DMS153 (cell line): ENCODE measurements at regions not wholly inside any gene's neighbourhood (a gene's known extent, or its start where the extent isn't known, plus 50 kb on each side); places are given as distances from the start of the nearest gene placed in this dataset.
A peak's percentile ranks its signal among the peaks of the same experiment; 100 is the strongest.
"Not testable (repeated sequence)": the region's sequence is repeated elsewhere in the genome, so short reads cannot be mapped to it uniquely, and the experiment has no call there.

Experiments
- DNase-seq: peaks from one replicate; lab custom pipeline; 2025; lab: John Stamatoyannopoulos, UW

DNA sequence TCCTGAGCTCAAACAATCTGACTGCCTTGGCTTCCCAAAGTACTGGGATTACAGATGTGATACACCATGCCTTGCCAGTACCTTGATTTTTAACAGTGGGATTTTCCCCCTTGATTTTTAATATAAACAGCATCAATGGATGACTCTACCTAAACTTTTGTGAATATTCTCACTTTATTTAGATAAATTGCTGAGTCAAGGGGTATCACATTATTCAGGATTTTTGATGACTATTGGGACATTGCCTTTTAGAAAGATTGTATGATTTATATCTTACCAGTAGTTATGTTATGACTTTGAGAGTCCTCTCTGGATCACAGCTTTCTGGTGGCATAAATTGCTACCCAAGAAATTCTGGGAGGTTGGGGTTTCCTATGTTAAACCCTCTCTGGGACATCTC is 112.5 kb upstream of the SPAG17 start:
- no peak for DNase-seq

DNA sequence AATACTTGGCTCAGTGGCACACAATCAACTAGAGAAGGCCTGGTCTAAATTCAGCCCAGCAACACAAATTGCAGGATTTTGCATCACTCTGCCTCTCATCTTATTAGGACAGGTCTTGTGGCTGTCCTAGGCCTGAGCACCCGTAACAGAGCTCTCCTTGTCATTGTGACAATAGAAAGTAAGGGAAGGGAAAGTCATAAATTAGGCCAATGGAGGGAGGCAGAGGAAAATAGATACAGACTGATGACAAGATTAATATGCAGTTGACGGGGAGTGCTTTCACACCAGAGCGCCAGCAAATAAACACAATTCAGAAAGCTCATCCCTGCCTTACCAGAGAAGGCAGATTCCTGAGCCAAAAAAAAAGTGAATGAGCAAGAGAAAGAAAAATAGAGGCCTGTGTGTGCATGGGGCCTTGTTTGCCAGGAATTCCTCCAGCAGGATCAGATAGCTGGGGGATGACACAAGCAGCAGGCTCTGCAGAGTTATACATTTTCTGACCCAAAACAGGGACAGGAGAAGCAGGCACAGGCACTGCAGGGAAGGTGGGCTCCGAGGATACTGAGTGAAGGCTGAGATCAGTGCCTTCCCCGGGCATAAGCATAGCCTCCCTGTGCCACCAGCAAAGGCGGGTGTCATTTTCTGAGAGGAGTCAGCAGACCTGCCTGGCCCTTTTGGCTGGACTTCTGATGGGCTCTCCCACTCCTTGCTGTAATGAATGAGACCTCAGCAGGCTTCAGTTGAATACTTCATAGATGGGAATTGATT is 110.0 kb upstream of the SPAG17 start:
- DNase-seq, result peak; percentile 19

DNA sequence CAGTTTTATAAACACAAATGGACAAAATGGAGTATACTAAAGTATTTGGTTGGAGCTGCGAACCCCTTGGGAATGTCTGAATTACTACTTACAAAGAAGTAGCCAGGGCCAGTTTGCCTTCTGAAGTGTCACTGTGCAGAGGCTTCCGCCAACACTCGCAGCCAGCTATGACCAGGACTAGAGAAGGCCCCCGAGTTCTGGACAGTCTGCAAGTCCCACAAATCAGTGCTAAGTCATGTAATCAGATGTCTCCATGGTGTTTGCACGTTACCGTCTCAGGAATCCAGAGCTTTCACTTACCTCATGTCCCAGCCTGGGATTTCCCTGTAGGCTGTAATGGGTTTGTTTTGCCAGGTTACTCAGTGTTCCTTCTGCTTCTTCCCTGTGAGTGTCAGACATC is 106.6 kb upstream of the SPAG17 start:
- no peak for DNase-seq

DNA sequence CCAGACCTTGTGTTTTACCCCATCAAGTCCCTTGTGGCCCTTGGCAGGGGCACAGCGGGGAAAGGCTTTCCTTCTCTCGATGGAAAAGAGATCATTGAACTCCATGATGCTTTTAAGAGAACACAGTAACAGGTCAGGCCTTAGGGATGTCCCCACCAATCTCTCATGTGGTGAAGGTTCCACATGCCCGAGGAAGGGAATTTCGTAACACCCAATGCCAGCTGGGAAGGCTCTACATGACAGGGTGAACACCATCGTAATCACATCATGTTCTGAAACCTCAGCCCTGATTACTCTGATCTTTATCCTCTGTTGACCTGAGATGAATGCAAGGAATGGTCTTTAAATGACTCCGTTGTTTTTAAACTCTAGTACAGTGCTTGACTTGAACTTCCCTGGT is 105.5 kb upstream of the SPAG17 start:
- DNase-seq, result no peak

DNA sequence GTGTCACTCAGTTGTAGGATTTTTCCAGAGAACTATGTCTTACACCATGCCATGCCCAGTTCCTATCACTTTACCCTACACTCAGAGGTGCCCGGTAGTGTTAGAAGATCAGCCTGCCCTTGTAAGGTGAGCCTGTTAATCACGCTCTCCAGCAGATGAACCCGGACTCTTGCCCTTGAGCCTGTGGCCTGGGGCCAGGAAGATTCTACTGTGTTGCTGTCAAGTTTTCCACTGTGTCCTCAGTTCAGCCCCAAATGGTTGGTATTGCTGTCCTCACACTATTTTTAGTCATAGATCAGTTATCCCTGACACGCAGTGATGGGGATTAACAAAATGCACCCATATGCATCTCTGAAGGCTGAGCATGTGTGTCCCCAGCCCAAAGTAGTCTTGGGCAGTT is 105.0 kb upstream of the SPAG17 start:
- no peak for DNase-seq

DNA sequence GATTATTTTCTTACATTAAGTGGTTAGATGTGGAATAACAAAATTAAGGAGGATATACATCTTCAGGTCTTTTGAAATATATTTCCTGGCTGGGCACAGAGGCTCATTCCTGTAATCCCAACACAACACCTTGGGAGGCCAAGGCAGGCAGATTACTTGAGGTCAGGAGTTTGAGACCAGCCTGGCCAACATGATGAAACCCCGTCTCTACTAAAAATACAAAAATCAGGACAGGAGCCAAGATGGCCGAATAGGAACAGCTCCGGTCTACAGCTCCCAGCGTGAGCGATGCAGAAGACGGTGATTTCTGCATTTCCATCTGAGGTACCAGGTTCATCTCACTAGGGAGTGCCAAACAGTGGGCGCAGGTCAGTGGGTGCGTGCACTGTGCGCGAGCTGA is 95.6 kb upstream of the SPAG17 start:
- DNase-seq, result not testable (repeated sequence)

DNA sequence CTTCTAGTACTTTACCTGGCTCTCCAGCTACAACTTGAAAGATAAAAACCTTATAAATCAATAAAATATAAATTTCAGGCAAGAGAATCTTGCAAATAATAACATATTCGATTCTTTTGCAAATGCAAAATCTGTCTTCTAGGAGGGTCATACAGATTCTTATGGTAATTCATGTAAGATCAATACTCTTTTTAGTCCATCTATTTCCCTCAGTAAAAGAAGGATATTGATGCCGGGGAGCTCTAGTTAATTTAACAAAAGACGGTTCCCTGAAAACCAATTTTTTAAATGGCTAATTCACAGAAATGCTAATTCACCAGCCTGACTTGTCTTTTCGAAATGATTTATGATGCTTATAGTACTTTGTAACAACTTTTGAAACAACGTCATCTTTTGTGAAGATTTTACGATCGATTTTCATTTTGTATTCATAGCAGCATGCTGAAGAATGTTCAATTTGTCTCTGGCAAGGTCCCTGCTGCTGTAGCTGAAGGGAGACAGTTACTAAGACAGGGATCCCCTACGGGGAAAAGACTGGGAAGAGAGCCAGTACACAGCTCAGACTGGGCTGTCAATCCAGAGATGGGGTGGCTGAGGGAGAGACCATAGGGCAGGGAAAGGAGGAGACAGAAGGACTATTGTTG is 90.6 kb upstream of the SPAG17 start:
- no peak for DNase-seq

DNA sequence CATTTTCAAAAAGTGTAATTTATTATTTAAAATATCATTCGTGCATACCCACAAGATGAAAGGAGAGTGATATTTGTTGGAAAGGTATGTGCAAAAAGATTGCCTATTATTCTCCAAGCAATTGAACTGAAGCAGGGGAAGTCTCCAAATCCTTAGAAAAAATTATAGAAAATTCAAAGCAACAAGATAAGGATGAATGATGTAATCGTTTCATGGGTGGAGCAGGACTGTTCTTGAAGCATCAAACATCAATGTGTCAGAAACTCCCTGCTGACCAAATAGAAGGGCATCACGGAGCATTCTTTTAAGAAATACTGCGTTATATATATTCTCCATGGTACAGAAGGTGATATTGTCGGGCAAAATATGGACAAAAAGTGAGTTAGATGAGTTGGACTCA is 87.9 kb upstream of the SPAG17 start:
- no peak for DNase-seq

DNA sequence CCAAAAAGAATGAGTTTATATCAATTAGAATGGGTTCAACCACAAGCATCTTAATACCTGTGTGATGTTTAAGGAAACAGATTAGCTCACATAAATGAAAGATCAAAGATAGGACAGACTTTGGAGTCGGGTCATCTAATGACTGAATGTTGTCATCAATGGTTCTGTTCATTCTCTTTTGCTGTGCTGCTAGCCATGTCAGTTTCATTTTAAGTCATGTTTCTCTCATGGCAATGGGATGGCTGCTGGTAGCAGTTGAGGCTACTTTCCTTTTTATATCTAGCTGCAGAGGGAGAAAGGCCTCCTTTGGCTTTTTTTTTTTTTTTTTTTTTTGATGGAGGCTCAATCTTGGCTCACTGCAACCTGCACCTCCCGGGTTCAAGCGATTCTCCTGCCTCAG is 86.9 kb upstream of the SPAG17 start:
- DNase-seq, result no peak

DNA sequence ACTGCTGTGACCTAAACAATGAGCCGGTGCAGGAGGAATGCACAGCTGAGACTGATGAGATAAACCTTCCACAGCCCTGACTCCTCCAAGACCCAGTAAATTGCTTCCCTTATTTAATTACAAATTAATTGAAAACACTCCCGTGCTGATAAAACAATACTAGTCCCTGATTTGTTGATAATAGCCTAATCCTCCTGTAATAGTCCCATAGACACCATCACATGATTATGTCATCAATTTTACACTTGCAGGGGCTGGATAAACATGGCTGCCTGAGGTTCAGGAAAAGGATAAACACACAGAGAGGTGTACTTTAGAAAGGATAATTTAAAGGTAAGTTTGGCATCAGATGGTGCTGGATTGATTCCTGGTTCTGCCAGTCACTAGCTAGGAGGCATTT is 84.6 kb upstream of the SPAG17 start:
- no peak for DNase-seq

DNA sequence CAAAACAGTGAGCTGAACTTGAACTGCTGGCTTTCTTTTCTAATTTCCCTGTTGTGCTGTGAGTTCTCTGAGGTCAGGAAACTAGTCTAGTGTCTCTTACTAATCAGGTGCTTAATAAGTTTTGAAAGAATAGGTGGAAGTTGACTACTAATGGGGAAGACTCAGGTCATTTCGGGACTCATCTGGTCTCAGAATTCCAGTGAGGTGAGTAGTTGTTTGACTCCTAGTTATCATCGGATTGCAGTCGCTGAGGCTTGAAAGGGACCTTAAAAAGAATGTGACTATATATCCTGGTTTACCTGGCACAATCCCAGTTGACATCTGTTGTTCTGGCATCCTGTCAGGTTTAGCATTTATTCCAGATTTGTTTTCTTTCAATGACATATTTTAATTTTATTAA is 81.4 kb upstream of the SPAG17 start:
- DNase-seq, result no peak

DNA sequence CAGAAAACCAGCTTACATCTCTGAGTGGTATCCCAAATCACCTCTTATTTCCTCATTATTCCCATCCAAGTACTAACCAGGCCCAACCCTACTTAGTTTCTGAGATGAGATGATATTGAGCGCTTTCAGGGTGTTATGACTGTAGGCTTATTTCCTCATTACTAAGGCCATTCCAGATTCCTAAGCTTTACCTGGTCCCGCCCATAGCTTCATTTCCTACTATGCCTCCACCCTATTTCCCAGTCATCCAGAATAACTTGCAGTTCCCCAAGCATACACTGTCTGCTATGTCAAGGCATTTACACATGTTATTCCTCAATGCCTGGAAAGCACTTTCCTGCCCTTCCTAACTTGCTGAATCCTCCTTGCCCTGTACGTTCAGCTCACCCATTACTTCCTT is 79.3 kb upstream of the SPAG17 start:
- no peak for DNase-seq

DNA sequence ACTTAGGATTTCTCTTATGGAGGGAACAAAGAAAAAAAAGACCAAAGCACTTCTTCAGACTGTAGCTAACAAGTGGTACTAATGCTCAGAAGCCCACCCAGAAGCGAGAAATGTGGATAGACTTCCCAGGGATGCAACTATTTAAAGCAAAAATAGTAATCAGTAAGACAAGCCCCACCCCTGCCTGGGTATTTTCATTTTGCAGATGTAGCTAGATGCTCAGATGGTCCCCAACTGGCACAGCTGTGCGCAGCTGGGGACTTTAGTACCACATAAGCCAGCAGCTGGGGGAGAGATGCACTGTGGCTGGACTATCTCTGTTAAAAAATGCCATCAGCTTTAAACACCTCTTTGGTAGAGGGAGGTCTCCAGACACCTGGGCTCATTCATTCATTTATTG is 77.8 kb upstream of the SPAG17 start:
- DNase-seq, result no peak

DNA sequence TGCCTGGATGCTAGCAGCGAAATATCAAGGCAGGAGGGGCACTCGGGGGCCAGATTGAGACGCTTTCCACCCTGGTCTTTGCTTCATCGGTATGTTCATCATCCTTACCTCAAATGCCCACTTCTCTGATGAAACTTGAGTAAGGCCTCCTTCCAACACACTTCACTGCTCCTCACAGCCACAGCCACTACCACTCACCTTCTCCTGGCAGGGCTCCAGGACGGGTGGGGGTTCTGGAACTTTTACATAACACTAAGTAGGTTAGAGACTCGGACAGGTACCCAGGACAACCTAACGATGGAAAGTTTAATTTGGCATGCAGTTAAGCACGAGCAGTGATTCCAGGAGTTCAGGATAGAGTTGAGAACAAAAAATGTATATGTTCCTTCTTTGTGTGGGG is 73.9 kb upstream of the SPAG17 start:
- DNase-seq, result no peak

DNA sequence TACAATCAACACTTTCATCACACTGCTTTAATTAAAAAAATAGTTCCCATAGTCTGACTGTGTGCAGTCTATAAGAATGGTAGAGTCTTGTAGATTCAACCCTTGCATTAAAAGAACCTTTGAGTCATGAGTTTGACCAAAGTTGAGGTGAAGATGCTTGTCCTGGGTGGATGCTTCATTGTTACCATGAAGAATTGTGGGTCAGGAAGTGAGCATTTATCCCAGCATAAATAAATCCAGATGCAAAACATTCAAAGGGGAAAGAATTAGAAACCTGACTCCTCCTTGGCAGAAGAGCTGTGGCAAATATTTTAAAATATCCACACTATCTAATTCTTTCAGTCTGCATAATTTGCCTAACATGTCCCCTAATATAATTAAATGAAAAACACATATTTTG is 72.9 kb upstream of the SPAG17 start:
- no peak for DNase-seq

DNA sequence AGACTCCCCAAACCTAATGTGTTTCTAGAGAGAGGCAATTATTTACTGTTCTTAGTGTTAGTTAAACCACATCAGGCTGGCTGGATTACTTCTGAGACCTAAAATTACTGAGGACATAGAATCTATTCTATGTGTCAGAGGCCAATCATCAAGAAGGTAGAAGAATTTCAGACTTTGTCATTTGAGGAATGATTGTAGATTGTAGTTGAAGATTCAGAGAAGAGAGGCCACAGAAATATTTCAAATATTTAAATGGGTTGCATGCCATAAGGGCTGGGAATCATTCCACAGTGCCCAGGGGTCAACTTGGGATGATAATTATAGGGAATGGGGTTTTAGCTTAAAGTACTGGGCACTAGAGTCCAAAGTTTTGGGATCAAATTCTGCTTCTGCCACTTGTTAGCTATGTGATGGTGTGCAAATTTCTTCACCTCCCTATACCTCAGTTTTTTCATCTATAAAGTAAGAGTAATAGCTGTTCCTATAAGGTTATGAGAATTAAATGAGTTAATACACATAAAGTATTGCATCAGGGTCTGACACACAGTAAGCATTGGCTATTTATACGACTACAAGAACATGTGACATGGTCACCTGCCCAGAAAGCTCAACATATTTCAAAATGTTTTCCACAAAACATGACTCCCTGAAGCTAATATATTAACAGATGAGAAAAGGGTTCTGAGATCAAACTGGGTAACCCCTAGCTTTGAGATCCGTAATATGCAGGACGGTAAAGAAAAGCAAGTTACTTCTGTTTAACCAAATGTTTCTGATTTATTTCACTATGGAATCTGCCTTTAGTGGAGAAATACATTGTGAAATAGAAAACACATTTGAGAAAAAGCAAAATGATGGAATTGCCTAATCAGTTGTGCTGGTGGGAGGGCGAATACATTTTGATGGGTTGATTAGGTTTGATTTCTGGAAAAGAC is 69.7 kb upstream of the SPAG17 start:
- DNase-seq, result no peak

DNA sequence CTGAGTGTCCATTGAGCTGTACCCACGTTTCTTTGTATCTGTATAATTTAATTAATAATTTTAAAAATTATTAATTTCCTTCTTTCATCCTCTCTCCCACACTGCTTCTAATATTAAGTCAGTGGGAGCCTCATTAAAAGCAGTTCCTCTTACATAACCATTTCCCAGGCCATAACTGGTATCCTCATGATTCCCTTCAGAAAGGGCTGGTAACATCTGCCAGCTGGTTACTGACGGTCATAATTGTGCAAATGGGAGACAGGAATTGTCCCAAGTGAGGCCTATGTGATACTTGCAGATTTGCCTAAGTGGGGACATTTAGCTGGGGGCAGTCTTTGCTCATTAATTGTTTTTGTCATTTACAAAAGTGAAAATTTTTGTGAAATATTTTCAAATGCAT is 69.0 kb upstream of the SPAG17 start:
- DNase-seq, result no peak

DNA sequence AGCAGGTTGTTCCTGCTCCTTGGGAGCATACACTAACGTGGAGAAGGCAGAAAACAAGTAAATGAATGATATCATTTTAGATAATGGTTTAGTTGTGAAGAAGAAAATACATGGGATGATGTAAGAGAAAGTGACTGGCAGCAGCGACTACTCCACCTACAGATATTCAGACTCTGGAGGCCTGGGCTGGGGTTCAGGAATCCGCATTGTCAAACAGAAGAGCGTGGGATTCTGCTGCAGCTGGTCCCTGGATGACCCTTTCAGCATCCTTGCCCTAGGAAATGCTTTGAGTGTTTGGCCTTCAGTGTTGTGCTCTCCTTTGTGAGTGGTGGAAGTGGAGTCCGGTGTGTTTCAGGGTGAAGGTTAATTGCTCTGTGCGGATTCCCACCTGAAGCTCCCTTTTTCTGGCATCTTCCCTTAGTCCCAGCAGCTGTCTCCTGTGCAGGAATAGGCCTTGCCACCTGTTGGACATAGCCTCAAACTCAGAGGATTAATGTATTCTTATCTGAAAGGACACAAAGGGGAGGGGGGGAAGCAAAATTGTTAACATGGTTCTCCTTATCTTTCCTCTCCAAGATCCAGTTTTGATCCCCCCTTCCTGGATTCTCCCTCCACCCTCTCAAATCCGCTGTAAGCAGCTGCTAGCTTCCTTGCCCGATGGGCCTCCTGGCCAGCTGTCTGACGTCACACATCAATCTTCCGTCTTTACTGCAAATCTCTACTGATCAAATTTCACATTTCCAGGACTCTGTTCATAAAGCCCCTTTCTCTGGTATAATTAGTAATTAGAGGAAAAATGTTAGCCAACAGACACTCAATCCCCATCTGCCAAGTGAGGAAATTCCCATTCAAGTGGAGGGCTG is 68.3 kb upstream of the SPAG17 start:
- no peak for DNase-seq

DNA sequence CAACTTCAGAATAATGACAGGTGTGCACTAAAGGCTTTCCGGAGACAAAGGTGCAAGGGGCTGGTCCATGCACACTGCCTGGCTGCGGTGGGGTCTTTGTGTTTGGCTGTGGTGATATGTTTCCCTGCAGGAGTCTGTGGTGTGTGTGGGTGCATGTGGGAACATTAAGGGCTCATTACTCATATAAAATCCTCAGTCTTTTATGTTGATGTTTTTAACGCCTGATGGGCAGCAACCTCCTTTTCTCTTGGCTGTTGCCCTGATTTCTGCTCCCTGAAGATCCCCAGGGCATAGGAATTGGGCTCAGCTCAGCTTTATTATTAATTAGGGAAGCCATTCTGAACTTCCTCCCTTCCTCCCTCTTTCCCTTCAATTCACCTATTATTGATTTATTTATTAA is 67.6 kb upstream of the SPAG17 start:
- DNase-seq, result no peak

DNA sequence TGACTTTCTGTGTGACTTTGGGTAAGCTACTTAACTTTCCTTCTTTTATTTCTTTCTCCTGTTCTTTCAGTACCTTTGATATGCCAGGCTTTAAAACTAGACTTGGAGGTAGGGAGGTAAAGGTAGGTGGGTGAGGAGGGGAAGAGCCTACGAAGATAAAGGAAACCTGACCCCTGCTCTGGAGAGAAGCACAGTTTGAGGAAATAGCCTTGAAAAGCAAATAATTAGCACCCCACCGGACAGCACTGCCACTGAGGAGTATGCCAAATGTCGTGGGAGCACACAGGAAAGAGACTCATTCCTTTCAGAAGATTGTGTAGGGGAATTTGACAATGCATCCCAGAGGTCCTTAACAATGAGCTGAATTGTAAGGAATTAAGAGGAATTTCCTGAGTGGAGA is 65.2 kb upstream of the SPAG17 start:
- DNase-seq, result no peak

DNA sequence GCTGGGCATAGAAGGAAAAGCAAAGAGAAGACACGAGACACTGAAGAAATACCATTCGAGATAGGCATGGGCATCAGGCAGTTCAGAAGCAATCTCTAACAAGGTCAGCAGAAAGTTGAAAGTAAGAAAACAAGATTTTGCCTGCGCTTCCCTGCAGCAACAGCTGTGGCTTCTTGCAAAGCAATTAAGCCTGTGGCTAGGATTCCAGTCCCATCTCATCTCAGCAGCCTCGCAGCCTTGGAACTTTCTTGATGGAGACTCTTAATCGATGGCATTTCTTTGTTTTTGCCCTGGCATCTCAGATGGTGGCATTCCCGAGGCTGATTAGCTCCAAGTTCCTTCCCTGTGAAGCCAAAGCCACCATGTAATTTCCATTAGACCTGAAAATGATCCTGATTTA is 64.6 kb upstream of the SPAG17 start:
- no peak for DNase-seq

DNA sequence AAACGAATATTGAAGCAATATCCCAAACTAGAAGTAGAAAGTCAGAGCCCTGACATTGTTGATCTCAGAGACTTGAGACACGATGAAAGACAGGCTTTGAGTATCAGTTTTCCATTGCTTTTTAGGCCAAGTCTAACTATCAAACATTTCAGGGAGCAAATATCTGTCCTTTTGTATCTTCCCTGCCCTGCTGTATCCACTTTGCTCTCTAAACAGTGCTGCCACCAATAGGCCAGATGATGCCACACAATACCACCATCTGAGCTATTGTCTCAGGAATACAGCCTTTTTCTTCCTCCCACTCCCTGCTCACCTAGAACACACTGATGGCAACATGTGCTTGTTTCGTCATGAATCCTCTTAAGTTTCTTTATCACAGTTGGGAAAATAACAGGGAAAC is 62.6 kb upstream of the SPAG17 start:
- DNase-seq, result peak; percentile 51
